ENCODE measurements at regions not wholly inside any gene's neighbourhood (a gene's known extent, or its start where the extent isn't known, plus 50 kb on each side); places are given as distances from the start of the nearest gene placed in this dataset.

DNA sequence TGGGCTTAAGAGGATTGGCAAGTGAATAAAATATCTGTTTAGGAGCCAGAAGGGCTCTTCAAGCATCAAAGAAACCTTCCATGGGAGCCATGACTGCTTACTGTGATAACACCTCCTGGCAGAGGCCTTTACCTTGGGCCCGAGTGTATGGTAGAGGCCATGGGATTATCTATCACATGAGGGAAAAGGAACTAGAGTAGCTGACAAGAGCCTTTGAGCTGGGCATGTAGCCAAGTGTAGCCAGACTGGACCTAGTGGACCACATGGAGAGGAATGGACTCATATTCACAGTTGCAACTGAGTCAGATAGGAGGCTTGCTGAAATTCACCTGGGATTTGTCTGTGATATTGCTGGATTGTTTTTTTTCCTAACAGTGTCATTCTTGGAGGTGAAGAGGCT lies 276.0 kb upstream of the ZFHX3 start:
- Histone ChIP-seq H4K91ac (replicated peaks; ENCODE audit: insufficient read length, low read length) (no peak overlapping the region), H2AFZ (ENCODE audit: low read length) (no peak overlapping the region), H2BK12ac (ENCODE audit: low read depth, low read length) (no peak overlapping the region), H3K18ac (ENCODE audit: extremely low read depth, low read length) (no peak overlapping the region), H3K36me3 (ENCODE audit: control insufficient read depth in 2 of 4, insufficient read depth in 4 of 4, low read length in 3 of 4) (no peaks in the 10 kb centered on the region), H4K5ac (ENCODE audit: insufficient read length, low read depth, low read length) (no peak overlapping the region), H2BK20ac (ENCODE audit: low read length) (no peak overlapping the region), H3K56ac (replicated peaks; ENCODE audit: insufficient read length, low read depth, low read length) (no peak overlapping the region), H3K79me2 (ENCODE audit: control insufficient read depth in 1 of 2, insufficient read depth in 2 of 2, low read length in 2 of 2) (no peaks in the 10 kb centered on the region), H3K79me1 (ENCODE audit: low read depth, low read length) (no peaks in the 10 kb centered on the region), H4K20me1 (replicated peaks in 1 of 2; ENCODE audit: control insufficient read depth in 1 of 2, insufficient read depth in 2 of 2, low read length in 2 of 2) (no peaks in the 10 kb centered on the region), H3K14ac (ENCODE audit: insufficient read length) (no peak overlapping the region), H3K9ac (replicated peaks in 1 of 4; ENCODE audit: extremely low read depth in 1 of 4, low read depth in 3 of 4, low read length in 3 of 4) (no peak overlapping the region), H3K4me1 (replicated peaks in 1 of 4; ENCODE audit: control insufficient read depth in 3 of 4, insufficient read depth in 4 of 4, low read length in 3 of 4) (0 out of 7 replicates have a peak, but pooled peaks cover 0 to 3% (median 0%) of the 10 kb centered on the region in 4 experiments), H2AK5ac (ENCODE audit: low read depth, low read length) (no peak overlapping the region), H2BK5ac (ENCODE audit: low read depth, low read length) (no peak overlapping the region), H3K9me3 (ENCODE audit: insufficient read depth in 2 of 2, low read depth in 1 of 2, low read length in 1 of 2) (no peaks in the 10 kb centered on the region), H3K23me2 (ENCODE audit: low read depth, low read length) (no peaks in the 10 kb centered on the region; the same call in 1 of the 2 replicates), H2BK15ac (ENCODE audit: low read length) (no peak overlapping the region), H4K8ac (ENCODE audit: extremely low read depth, insufficient read depth, low read length) (no peak overlapping the region), H3K23ac (ENCODE audit: insufficient read length) (no peak overlapping the region), H3K4ac (replicated peaks; ENCODE audit: insufficient read length, low read depth, low read length) (no peak overlapping the region), H3K27me3 (replicated peaks in 1 of 4; ENCODE audit: control insufficient read depth in 3 of 4, extremely low read depth in 1 of 4, insufficient read depth in 3 of 4, low read length in 3 of 4) (no peaks in the 10 kb centered on the region), H3K27ac (ENCODE audit: low read depth, low read length) (no peak overlapping the region), H3K4me3 (ENCODE audit: extremely low read depth in 1 of 4, insufficient read depth in 2 of 4, low read depth in 3 of 4, low read length in 4 of 4) (no peak overlapping the region), H2BK120ac (replicated peaks; ENCODE audit: low read depth, low read length) (no peak overlapping the region), H3K4me2 (ENCODE audit: insufficient read depth in 1 of 2, low read depth in 2 of 2, low read length in 2 of 2) (no peak overlapping the region)
- DNase-seq (ENCODE audit: low read depth in 1 of 2, low spot score in 2 of 2): no peak
- WGBS, 2 experiments (ENCODE audit: extremely low coverage in 1 of 2, insufficient coverage in 1 of 2, insufficient read length in 1 of 2, insufficient replicate concordance in 2 of 2, low coverage in 1 of 2, low lambda C conversion rate in 2 of 2, missing lambda C conversion rate in 1 of 2): 69% methylated on average over 1 of the region's 1 CpG; no CpG with 5 or more reads in 1 of the 2 experiments
- TF ChIP-seq RBBP5 (IDR thresholded peaks at IDR 0.05; ENCODE audit: borderline replicate concordance, low read depth, low read length) (no peak), ZNF274 (IDR thresholded peaks at IDR 0.05; ENCODE audit: borderline replicate concordance, extremely low read depth, low read length) (no peak), SP1 (IDR thresholded peaks at IDR 0.05; ENCODE audit: low read depth, low read length) (no peak)
- FAIRE-seq: no peak
- POLR2A ChIA-PET (ENCODE audit: partially characterized antibody): interaction anchor here (0.6 kb wide), 1 partner anchor 362 kb away, joined by 4 read pairs; no protein-coding TSS in a partner anchor
- CTCF ChIA-PET (ENCODE audit: partially characterized antibody): no interaction called here

Data from H1 (cell line).